DMS79 (cell line): ENCODE measurements at regions not wholly inside any gene's neighbourhood (a gene's known extent, or its start where the extent isn't known, plus 50 kb on each side); places are given as distances from the start of the nearest gene placed in this dataset.

Source experiments
- DNase-seq: peaks from one replicate; lab custom pipeline; 2025; lab: John Stamatoyannopoulos, UW

- DNase-seq = no peak
These were observed 73.8 kb downstream of the CBLN2 start for GRCh38 chr18:72470391-72470790.

- no peak for DNase-seq
These were observed 76.0 kb downstream of the CBLN2 start for GRCh38 chr18:72468021-72468710.

- DNase-seq = no peak
These were observed 83.9 kb downstream of the CBLN2 start for GRCh38 chr18:72460210-72460680.

- DNase-seq = no peak
These were observed 85.9 kb downstream of the CBLN2 start for GRCh38 chr18:72458271-72458670.

GRCh38 chr18:72456802-72457201 is 87.3 kb downstream of the CBLN2 start:
- no peak for DNase-seq

- DNase-seq = no peak
These were observed 91.8 kb downstream of the CBLN2 start for GRCh38 chr18:72452328-72452727.

- DNase-seq = no peak
These were observed 99.4 kb downstream of the CBLN2 start for GRCh38 chr18:72444798-72445155.

- DNase-seq = no peak
These were observed 99.9 kb downstream of the CBLN2 start for GRCh38 chr18:72444111-72444797.

GRCh38 chr18:72436401-72436800 is 107.7 kb downstream of the CBLN2 start:
- DNase-seq = no peak

- DNase-seq = no peak
These were observed 110.4 kb downstream of the CBLN2 start for GRCh38 chr18:72433756-72434155.

GRCh38 chr18:72427721-72428120 is 116.4 kb downstream of the CBLN2 start:
- DNase-seq = no peak

- no peak for DNase-seq
These were observed 124.2 kb downstream of the CBLN2 start for GRCh38 chr18:72419914-72420313.

- DNase-seq = no peak
These were observed 131.2 kb downstream of the CBLN2 start for GRCh38 chr18:72412927-72413326.

GRCh38 chr18:72411261-72411660 is 132.9 kb downstream of the CBLN2 start:
- no peak for DNase-seq

GRCh38 chr18:72410399-72410798 is 133.7 kb downstream of the CBLN2 start:
- DNase-seq = no peak

- no peak for DNase-seq
These were observed 134.2 kb downstream of the CBLN2 start for GRCh38 chr18:72409903-72410302.

- no peak for DNase-seq
These were observed 137.1 kb downstream of the CBLN2 start for GRCh38 chr18:72407048-72407447.

GRCh38 chr18:72391951-72392350 is 152.2 kb downstream of the CBLN2 start:
- DNase-seq = no peak

GRCh38 chr18:72391427-72391826 is 152.7 kb downstream of the CBLN2 start:
- DNase-seq = no peak

GRCh38 chr18:72378016-72378415 is 166.1 kb downstream of the CBLN2 start:
- DNase-seq = no peak

GRCh38 chr18:72376256-72376655 is 167.9 kb downstream of the CBLN2 start:
- DNase-seq = no peak

- no peak for DNase-seq
These were observed 168.5 kb downstream of the CBLN2 start for GRCh38 chr18:72375618-72376017.

- no peak for DNase-seq
These were observed 172.1 kb downstream of the CBLN2 start for GRCh38 chr18:72372076-72372475.

- DNase-seq = no peak
These were observed 175.8 kb downstream of the CBLN2 start for GRCh38 chr18:72368308-72368707.
